Umbilical cord (tissue), 1 donor: ENCODE measurements at regions not wholly inside any gene's neighbourhood (a gene's known extent, or its start where the extent isn't known, plus 50 kb on each side); places are given as distances from the start of the nearest gene placed in this dataset.

Source experiments
- DNase-seq: peaks from one replicate; pipeline ENCODE4 v3.0.0-alpha.2; 2015; ENCODE audit warnings: low spot score

DNA sequence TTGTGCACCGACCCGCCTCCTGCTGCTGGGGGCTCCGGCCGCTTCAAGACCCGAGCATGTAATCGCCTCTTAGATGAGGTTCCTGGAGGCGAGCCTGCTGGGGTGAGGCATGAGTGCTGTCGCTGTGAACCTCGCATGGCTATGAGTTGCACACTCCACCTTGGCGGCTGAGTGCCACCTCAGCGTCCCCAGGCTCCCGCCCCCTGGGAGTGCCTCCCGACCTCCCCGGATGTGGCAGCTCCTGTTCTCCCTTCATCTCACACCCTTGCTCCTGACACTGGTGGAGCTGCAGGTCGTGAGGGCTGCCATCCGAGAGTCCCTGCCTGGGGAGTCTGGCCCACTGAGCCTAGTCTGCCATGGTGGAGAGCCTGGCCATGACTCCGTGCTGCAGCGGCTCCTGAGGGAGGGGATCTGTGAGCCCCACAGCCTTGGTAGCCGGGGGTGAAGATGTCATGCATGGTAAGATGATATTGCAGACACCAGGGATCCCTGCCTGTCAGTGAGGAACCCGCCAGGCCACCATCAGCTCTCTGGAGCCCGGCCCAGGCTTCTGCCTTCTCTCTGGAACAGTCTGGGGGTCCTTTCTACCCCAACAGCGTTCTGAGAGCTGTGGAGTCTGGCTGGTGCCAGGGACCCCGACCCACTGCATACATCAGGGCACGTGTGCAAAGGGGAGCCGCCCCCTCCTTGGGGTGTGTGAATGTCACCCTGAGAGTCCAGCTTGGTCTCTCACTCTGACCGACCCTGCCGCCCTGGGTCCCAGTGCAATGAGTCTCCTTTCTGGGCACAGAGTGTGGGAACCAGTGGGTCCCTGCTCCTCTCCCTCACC lies 61.6 kb upstream of the HS6ST1 start:
- no peak for DNase-seq

DNA sequence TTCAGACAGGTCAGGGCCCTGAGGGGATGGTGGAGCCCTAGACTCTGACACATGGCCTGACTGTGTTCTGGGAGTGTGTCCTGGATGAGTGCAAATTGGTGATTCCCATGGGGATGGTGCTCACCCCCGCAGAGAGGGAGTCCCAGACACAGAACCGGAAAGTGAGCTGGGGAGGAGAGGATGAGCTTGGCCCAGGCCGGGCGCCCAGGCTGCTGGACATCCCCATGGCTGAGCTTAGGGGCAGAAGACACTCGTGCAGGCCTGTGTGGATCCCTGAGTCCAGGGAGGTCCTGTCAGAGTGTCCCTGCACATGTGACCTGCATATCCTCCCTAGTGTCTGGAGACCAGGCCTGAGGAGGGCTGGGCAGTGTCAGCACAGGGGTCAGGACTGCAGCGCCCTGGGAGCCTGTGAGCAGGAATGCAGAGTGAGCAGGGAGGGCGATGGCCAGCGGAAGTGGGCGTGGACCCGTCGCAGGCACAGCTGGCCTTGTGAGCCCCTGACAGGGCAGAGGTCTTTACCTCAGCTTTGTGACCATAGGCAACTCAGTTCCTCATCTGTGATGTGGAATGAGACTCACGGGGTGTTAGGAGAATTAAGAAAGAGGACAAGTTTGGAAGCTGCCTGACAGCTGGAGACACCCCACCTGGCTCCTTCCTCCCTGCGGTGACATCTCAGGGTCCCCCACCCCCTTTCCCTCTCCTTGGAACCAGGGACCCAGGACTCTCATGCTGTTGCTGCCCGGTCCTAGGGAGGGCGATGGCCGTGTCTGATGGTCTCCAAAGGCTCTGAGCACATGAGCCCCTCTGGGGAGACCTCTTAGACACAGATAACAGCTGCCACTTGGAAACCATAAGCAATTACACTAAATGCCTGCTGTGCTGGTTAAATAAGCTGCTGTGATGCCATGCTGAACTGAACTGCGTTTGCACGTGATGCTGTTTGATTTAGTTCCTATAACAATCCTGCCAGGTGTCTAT lies 62.6 kb upstream of the HS6ST1 start:
- DNase-seq = no peak

DNA sequence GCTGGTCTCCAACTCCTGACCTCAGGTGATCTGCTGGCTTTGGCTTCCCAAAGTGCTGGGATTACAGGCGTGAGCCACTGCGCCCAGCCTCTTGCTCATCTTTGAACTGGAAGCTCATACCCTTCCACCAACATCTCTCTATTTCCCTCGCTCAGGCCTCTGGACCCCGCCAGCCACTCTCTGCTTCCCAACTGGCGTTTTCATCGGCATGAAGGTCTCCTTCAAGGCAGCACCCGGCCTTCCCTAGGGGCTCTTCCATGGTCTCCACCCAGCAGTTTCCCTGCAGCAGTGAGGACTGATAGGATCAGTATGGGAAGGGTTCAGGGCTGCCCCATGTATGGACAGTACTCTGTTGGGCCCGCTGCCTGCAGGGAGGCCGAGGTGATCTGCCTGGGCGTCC lies 65.8 kb upstream of the HS6ST1 start:
- no peak for DNase-seq

DNA sequence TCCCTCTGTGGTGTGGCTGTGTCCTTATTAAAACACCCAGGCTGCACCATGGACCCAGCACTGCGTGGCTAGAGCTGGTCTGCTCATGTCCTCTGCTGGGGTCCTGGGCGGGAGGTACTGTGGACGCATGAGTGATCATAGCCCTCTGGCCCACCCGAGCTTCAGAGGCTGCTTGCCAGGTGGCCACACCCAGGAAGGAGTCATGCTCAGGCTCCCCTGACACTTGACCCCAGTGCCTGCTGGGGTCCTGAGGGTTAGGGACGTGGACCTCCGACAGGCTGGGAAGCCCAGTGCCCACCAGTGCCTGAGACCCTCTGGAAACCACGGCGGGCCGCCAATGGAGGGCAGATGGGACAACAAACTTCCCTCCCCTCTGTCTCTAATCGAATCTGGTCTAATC lies 66.3 kb upstream of the HS6ST1 start:
- no peak for DNase-seq

DNA sequence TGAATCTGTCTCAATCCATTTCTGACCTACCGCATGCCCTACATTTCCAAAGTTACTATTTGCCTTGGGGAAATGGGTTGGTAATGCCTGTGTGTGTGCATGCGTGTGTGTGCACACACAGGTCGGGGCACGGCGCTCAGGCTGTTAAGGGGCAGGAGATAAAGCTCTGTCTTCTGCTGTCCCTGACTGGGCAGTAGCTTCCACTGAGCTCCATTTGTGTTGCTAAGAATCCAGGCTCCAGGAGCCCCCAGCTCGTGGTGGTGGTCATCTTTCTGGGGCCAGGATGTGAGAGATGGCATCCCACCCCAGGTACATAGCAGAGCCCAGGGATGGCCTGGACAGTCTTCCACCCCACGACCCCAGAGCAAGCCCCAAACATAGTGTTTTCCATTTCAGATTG lies 66.7 kb upstream of the HS6ST1 start:
- DNase-seq = no peak

DNA sequence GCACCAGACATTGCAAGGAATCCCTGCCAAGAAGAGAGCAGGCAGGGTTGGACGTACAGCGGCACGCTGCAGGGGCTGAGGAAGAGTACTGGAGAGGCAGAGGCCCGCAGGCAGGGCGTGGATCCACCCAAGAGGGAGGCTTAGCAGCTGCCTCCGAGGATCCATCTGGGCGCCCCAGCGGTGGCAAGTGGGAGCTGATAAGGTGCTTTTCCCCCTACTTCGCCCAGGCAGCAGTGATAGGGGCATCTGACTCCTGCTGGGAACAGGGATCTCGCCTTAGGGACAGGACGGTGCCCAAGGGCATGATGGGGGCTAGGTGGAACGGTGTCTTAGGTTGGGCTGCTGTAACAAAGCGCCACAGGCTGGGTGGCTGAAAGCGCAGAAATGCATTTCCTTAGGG lies 67.4 kb upstream of the HS6ST1 start:
- DNase-seq = no peak

DNA sequence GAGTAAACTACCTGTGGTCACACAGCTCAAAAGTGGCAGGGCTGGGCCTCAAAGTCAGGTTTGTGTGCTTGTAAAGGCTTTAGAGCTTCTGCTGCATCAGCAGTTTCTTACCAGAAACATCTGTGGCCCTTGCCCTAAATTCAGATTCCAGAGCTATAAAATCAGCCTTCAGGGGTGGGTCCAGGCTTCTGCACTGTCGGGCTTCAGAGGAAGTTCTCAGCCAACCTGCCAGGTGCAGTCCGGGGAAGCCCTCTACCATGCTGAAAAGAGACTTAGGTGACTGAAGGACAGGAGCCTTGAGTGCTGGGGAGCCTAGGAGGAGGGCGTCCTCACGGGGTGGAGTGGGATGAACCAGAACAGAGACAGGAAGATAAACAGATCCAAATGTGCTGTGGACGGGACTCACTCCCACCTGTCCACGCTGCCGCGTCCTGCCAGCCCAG lies 69.9 kb upstream of the HS6ST1 start:
- no peak for DNase-seq

DNA sequence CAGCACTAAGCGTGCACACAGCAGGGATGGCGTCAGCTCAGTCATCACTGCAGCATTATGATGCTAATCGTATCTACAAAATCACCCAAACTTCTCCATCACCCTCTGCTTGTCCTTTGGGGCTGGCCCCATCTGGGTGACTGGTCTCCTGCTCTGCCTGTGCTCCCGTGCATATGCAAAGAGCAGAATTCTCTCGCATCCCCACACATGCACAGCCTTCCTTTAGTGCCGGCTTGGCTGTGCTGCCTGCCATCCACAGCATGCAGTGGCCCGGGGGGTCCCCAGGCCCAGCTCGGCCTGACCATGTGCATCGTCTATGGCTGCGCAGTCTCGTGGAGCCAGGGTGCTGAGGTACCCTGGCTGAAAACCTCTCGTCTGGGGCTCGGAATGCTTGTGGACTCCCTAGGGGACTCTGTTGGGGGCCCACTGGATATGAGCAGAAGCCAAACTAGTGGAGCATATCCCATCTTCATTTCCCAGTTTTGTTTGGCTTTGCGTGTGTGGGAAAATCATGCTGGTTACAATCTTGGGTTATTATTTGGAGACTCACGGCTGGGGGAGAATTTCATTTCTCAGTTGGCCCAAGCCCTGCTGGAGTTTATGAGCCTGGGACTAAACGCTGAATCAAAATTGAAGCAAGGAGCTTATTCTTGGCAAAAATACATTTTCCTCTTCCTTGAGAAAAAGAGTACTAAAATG lies 70.9 kb upstream of the HS6ST1 start:
- DNase-seq = no peak

DNA sequence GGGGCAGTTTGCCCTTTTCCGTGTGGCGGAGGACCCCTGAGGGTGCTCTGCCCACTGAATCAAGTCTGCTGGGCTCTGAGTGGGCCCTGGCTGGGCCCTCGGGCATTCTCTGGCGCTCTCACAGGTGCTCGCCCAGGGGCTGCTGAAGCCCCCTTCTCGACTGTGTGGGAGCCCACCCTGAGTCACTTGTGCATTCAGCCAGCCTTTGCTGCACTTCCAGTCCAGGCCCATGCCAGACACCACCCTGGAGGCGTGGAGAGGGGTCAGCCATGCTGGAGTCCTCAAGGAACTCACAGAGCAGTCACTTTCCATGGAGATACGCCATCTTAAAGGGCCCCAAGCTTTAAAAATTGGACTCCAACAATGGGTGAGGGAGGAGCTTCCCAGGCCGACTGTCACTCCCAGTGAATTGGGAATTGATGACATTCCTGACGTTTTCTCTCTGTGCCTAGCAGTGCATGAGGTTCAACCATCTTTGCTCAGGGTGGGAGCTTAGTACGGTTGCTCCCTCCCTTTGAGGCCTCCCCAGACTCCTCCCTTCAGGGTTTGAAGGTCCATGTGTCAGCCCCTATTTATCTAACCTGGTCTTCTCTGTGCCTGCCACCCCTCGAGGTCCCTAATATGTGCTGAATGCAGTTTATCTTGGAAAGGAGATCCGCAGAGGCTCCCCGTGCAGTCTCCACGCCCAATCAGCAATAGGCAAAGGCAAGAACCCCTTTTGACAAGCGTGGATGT lies 71.8 kb upstream of the HS6ST1 start:
- no peak for DNase-seq

DNA sequence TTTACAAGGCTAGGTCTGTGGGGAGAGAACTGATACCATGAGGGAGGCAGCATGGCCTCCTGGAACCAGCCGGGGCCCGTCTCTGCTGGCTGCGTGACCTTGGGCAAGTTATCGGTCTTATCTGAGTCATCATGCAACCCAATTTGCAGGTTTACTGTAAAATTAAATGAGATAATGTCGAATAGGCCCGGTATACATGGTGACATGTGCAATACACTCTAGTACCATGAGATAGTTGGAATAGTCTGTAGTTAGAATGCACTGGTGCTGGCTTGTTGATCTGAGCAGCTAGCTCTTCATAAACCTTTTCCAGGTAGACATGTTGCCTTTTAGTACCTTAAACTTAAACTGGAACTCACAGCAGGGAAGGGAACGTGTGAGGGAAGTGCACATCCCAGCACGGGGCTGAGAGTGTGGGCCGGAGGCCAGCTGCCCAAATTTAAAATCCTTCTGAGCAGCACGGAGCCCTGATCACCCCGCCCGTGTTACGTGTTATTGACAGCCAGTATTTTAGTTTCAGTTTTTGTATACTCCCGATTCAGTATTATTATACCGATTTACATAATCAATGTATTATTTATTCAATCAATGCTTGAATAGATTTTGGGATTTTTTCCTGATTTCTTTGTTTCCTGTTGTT lies 72.4 kb upstream of the HS6ST1 start:
- no peak for DNase-seq

DNA sequence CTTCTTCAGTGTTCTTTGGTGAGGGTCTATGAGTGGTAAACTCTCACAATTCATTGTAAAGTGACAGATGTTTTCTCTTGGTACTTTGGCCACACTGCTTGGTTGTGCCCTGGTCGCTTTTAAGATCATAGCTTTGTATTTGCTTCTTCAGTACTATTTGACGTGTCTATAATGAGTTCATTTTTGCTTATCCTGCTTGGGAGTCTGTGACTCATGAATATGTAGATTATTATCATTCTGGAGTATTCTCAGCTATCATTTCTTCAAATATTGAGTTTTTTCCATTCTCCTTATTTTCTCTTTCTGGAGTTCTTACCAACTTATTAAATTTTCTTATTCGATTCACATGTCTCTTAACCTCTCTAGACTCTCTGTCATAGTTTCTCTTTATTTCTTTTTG lies 73.0 kb upstream of the HS6ST1 start:
- DNase-seq = no peak

DNA sequence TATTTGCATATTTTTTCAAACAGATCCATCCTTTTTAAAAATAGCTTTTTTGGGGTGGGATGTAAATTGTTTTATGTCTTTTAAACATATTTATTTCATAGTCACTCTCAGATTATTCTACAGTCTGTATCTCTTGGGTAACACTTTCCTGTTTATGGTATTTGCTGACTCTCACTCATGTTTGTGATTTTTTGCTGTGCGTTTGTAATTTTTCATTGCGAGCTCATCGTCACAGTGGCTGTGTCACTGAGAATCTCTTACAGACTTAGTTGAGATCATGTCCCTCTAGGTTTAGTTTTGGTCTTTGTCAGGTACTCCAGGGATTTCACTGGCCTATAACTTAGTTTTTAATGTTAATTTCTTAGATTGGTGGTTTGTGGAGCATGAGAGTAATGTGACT lies 73.5 kb upstream of the HS6ST1 start:
- DNase-seq = no peak

DNA sequence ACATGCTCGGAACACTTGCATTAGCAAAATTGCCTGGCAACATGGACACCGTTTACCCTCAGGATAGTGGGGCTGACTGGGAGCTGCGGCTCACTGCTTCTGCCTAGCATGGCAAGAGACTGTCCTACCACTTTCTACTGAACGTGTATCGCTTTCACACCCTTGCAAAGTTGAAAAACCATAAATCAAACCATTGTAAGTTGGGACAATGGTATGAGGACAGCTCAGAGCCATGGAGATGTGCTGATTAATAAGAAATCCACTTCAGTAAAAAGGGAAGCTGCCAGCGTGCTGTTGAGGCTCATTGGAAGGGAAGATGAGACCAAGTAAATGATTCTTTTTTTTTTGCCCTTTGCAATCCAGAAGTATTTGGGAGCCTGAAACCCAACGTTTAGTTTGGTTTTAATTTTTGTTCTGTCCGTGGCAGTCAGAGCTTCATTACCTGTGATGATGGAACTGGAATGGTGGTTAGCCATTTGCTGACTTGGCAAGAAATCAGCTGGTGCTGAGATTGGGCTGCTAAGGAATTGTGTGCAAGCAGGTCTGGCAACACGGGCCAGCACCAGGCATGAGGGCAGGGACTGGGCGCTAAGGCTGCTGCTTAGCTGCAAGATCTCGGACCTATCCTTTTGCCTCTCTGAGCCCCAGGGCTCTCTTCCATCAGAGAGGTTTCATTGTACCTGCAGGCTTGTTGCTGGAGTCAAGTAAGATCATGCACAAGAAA lies 75.5 kb upstream of the HS6ST1 start:
- no peak for DNase-seq

DNA sequence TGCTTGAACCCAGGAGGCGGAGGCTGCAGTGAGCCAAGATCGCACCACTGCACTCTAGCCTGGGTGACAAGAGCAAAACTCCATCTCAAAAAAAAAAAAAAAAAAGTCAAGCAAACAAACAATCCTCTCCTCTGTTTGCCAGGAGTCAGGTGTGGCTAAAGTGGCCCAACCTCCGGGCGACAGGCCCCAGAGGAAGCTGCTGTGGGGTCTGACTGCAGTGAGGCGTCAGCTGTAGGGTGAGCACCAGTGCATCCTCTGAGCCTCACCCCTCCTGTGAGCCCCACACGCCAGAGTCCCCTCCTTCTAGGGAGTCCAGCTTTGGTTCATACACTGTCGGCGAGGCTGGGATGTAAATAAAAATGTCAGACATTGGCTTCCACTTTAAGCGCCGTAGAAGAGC lies 76.5 kb upstream of the HS6ST1 start:
- DNase-seq = no peak

DNA sequence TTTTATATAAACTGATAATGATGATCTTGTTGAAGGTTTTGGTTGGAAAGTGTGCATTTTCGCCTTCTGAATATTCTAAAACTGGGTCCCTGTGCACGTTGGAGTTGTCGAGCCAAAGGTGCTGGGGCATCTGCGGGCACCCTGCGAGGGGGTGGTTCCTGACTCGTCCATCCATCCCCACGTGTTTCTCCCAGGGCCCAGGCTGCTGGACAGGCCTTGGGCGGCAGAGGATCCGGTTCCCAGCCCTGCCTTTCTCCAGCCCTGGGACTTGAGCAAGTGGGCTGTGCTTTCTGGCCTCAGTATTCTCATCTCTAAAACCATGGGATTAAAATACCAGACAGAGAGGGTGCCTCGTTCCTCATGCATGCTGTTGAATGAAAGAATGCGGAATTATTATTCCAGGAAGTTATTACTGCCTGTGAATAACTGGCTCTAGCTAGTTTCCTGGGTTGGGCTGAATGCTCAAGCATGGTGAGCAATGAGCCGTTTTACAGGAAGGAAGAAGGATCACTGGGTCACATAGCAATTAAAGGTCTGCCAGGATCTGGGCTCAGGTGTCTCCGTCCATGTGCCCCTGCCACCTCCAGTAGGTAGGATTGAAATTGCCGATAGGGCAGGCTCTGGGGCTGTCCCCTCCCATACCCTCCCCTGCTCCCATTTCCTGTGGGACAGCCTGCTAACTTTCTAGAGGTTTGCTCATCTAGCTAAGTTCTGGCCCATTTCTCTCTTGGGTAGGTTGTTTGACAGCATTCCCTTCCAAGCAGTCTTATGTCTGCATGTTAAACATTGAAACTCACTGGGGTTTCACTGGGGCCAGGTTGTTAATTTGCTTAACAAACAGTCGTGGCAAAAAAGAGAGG lies 77.2 kb upstream of the HS6ST1 start:
- DNase-seq = peak; percentile 93

DNA sequence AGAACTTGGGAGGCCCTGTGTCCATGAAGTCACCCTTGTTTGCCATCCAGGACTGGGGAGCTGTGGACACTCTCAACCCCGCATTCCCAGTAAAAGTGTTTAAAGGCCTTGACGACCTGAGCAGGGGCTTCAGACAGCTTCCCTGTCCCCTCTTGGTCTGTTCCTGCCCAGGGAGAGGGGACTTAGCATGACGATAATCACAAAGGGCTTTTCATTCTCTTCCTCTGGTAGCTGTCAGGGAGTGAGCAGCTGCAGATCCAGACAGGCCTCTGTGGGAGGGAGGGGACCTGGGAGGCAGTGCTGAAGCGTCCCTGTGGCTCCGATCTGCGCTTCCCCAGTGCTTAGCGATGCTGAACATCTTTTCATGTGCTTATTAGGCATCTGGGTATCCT lies 77.8 kb upstream of the HS6ST1 start:
- DNase-seq = peak; percentile 82

DNA sequence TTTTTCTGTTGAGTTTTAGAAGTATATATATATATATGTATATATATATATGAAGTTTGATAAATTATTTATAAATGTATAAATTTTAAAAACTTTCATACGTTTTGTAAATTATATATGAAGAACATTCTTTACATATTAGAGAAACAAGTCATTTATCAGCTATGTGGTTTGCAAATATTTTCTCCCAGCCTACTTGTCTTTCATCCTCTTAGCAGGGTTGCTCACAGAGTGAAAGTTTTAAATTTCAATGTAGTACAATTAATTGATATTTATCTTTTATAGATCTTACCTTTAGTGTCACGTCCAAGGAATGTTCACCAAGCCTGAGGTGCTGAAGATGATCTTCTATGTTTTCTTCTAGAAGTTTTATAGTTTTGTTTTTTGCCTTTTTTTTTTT lies 78.3 kb upstream of the HS6ST1 start:
- no peak for DNase-seq

DNA sequence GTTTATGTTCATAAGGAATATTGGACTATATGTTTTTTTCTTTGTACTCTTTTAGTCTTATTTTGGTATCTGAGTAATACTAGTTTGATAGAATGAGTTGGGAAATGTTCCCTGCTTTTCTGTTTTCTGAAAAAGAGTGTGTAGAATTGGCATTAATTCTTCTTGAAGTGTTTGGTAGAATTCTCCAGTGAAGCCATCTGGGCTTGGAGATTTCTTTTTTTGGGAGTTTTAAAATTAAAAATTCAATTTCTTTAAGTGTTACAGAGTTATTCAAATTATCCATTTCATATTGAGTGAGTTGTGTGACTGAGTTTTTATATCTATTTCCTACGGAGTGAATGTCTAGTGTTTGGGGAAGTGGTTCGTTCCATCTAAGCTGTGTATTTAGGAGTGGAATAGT lies 80.6 kb upstream of the HS6ST1 start:
- no peak for DNase-seq

DNA sequence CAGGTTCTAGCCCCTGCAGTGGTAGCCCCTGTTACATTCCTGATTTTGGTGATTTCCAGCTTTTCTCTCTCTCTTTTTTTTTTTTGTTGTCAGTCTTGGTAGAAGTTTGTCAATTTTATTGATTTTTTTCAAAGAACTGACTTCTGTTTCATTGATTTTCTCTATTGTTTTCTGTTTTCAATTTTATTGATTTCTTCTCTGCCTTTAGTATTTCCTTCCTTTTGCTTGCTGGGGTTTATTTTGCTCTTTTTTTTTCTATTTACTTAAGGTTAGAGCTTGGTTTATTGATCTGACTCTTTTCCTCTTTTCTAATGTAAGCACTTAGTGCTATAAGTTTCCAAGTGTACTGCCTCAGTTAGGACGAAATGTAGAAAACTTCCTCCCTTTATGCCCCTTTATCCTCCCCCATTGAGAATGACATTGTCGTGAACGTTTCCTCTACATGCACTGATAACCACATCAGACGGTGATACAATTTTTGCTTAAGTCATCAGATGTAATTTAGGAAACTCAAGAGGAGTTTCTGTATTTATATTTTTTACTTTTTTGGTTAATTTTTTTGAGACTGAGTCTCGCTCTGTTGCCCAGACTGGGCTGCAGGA lies 81.1 kb upstream of the HS6ST1 start:
- no peak for DNase-seq
